CD14-positive monocyte (primary cell): ENCODE measurements at regions not wholly inside any gene's neighbourhood (a gene's known extent, or its start where the extent isn't known, plus 50 kb on each side); places are given as distances from the start of the nearest gene placed in this dataset.

Experiments
- DNase-seq, 3 donors: peaks; one replicate each; pipeline ENCODE4 v3.0.0-alpha.2; 2011 to 2022
- H2AFZ ChIP-seq: 2 replicates; pipeline ENCODE4 v1.6.0; 2012; ENCODE audit warnings: mild to moderate bottlenecking, low read depth, low read length, inconsistent platforms; ENCODE audit not compliant: insufficient read depth, poor library complexity, severe bottlenecking
- H3K27ac ChIP-seq, 2 donors: 1 replicate in 1 of 2; 2 replicates in 1 of 2; pipeline ENCODE4 v1.5.1; 2012 to 2013; ENCODE audit warnings: low read length in 2 of 2, control low read depth in 1 of 2, inconsistent platforms in 1 of 2, low read depth in 1 of 2, mild to moderate bottlenecking in 1 of 2
- H3K27me3 ChIP-seq, 2 donors: one replicate each; pipeline versions ENCODE4 v1.6.0 to v1.6.1; 2011 to 2013; ENCODE audit warnings: low read length in 2 of 2; ENCODE audit not compliant: control insufficient read depth in 2 of 2, insufficient read depth in 2 of 2
- H3K36me3 ChIP-seq, 2 donors: replicated peaks in 1 of 2; 1 replicate in 1 of 2; 2 replicates in 1 of 2; pipeline versions ENCODE4 v1.5.1 to v1.6.1; 2012 to 2013; ENCODE audit warnings: low read length in 2 of 2, control low read depth in 1 of 2, inconsistent platforms in 1 of 2, mild to moderate bottlenecking in 1 of 2; ENCODE audit not compliant: insufficient read depth in 2 of 2, control insufficient read depth in 1 of 2
- H3K4me1 ChIP-seq, 2 donors: 1 replicate in 1 of 2; 2 replicates in 1 of 2; pipeline versions ENCODE4 v1.5.1 to v1.6.1; 2012 to 2013; ENCODE audit warnings: low read length in 2 of 2, control low read depth in 1 of 2, inconsistent platforms in 1 of 2, mild to moderate bottlenecking in 1 of 2, moderate library complexity in 1 of 2; ENCODE audit not compliant: insufficient read depth in 2 of 2, control insufficient read depth in 1 of 2
- H3K4me2 ChIP-seq: replicated peaks from 2 replicates; pipeline ENCODE3; 2012; ENCODE audit warnings: low read length, moderate library complexity, mild to moderate bottlenecking; ENCODE audit not compliant: poor library complexity, severe bottlenecking; ENCODE audit errors: extremely low read depth
- H3K4me3 ChIP-seq, 3 experiments: fragments of 200-600 bp in 1 of 3; sonication (generic) in 1 of 3; replicated peaks in 1 of 3; 1 replicate in 2 of 3; 2 replicates in 1 of 3; pipeline ENCODE4 v1.5.1; 2011 to 2013; ENCODE audit warnings: low read length in 3 of 3, mild to moderate bottlenecking in 3 of 3, control low read depth in 2 of 3, low read depth in 2 of 3, inconsistent platforms in 1 of 3, moderate library complexity in 1 of 3
- H3K79me2 ChIP-seq: 2 replicates; pipeline ENCODE4 v1.6.0; 2012; ENCODE audit warnings: mild to moderate bottlenecking, control low read depth, inconsistent platforms, low read length, moderate library complexity; ENCODE audit not compliant: insufficient read depth
- H3K9ac ChIP-seq: 2 replicates; pipeline ENCODE4 v1.6.0; 2017; ENCODE audit warnings: low read length, mild to moderate bottlenecking; ENCODE audit not compliant: insufficient read depth, poor library complexity, severe bottlenecking
- H3K9me3 ChIP-seq, 2 donors: replicated peaks in 1 of 2; 1 replicate in 1 of 2; 2 replicates in 1 of 2; pipeline versions ENCODE4 v1.5.1 to v1.6.1; 2012 to 2013; ENCODE audit warnings: low read length in 2 of 2, control low read depth in 1 of 2; ENCODE audit not compliant: control insufficient read depth in 1 of 2, insufficient read depth in 1 of 2
- H4K20me1 ChIP-seq: 2 replicates; pipeline ENCODE4 v1.6.0; 2012; ENCODE audit warnings: mild to moderate bottlenecking, low read length, control low read depth, moderate library complexity; ENCODE audit not compliant: insufficient read depth
- H3K27ac Mint-ChIP-seq, 7 donors: one replicate each; pipeline ENCODE4 v1.8.0; 2020; ENCODE audit warnings: mild to moderate bottlenecking in 7 of 7, mixed read lengths in 7 of 7, moderate library complexity in 6 of 7, inconsistent platforms in 2 of 7
- H3K27me3 Mint-ChIP-seq, 3 donors: one replicate each; pipeline ENCODE4 v1.8.0; 2021 to 2022; ENCODE audit warnings: low read depth in 3 of 3, mild to moderate bottlenecking in 3 of 3, mixed read lengths in 3 of 3, moderate library complexity in 3 of 3, inconsistent platforms in 1 of 3
- H3K36me3 Mint-ChIP-seq, 2 donors: one replicate each; pipeline ENCODE4 v1.8.0; 2020; ENCODE audit warnings: mixed read lengths in 2 of 2, inconsistent platforms in 1 of 2, mild to moderate bottlenecking in 1 of 2
- H3K4me1 Mint-ChIP-seq: one replicate; pipeline ENCODE4 v1.8.0; 2020; ENCODE audit warnings: mild to moderate bottlenecking, mixed read lengths
- H3K4me3 Mint-ChIP-seq, 2 donors: one replicate each; pipeline ENCODE4 v1.8.0; 2020; ENCODE audit warnings: mild to moderate bottlenecking in 2 of 2, mixed read lengths in 2 of 2, moderate library complexity in 1 of 2
- H3K9me3 Mint-ChIP-seq, 7 donors: one replicate each; pipeline ENCODE4 v1.8.0; 2020 to 2022; ENCODE audit warnings: mixed read lengths in 7 of 7, mild to moderate bottlenecking in 6 of 7, moderate library complexity in 6 of 7, inconsistent platforms in 2 of 7
- CTCF ChIP-seq: fragments of 200-600 bp; IDR thresholded peaks from one replicate; pipeline ENCODE4 v1.8.0; 2022; ENCODE audit warnings: antibody characterized with exemption, mild to moderate bottlenecking
- WGBS: methylation state at CpG from one replicate; pipeline ENCODE4 v1.1.5; 2013; ENCODE audit warnings: missing lambda C conversion rate; ENCODE audit not compliant: insufficient coverage; 5-methylcytosine and 5-hydroxymethylcytosine counted together
- intact Hi-C, 2 donors: fragments of 100-400 bp; cut with micrococcal nuclease; formaldehyde crosslinking; loops; one replicate each; pipeline versions ENCODE4 v1.15.0 to v1.15.1; 2023

- Histone ChIP-seq H3K4me2 (no peak overlapping the region), H3K9ac (no peak overlapping the region), H3K79me2 (no peaks in the 10 kb centered on the region), H3K36me3 (no peaks in the 10 kb centered on the region), H2AFZ (no peak overlapping the region), H3K27me3 (peaks cover 16 to 41% of the 10 kb centered on the region in 2 donors), H3K4me1 (peaks cover 35 to 39% of the 10 kb centered on the region in 2 donors), H3K27ac (no peak overlapping the region), H3K9me3 (no peaks in the 10 kb centered on the region), H3K4me3 (no peak overlapping the region), H4K20me1 (no peaks in the 10 kb centered on the region)
- no peak for DNase-seq
- intact Hi-C loops, result loop anchor here in 1 of 2 donors (5.0 to 10.0 kb wide), 2 partner anchors 46 to 243 kb away; no protein-coding TSS in a partner anchor
- Mint-ChIP-seq H3K27ac (peak overlapping the region in 4 of 7 donors; percentile 42 to 74 (median 57)), H3K4me3 (no peak overlapping the region), H3K36me3 (peaks cover 16 to 23% of the 10 kb centered on the region in 2 donors), H3K9me3 (peaks cover 0 to 5% (median 3%) of the 10 kb centered on the region in 7 donors), H3K27me3 (peaks cover 35 to 50% (median 36%) of the 10 kb centered on the region in 3 donors), H3K4me1 (peaks cover 56% of the 10 kb centered on the region)
- no CpG with 5 or more reads among the region's 3 CpGs for WGBS
- no peak for TF ChIP-seq CTCF
Measured at GRCh38 chr20:2208897-2209296, 86.9 kb upstream of the TGM3 start.

GRCh38 chr20:2210646-2211552, 84.9 kb upstream of the TGM3 start:
- Histone ChIP-seq H4K20me1 (no peaks in the 10 kb centered on the region), H3K27me3 (peaks cover 10 to 25% of the 10 kb centered on the region in 2 donors), H3K36me3 (no peaks in the 10 kb centered on the region), H3K4me1 (peaks cover 38 to 45% of the 10 kb centered on the region in 2 donors), H3K4me3 (peak overlapping the region in 2 of 3 experiments; percentile 16 to 21), H3K79me2 (no peaks in the 10 kb centered on the region), H2AFZ (no peak overlapping the region), H3K4me2 (peak overlapping the region; percentile 38), H3K9ac (peak overlapping the region; percentile 62), H3K27ac (peak overlapping the region; percentile 63 to 96), H3K9me3 (no peaks in the 10 kb centered on the region)
- peak; percentile 95 to 99 (median 98) for DNase-seq
- H3K4me3 Mint-ChIP-seq, result peak overlapping the region; percentile 37 to 70
- H3K27me3 Mint-ChIP-seq, result peaks cover 18 to 31% (median 22%) of the 10 kb centered on the region in 3 donors
- intact Hi-C loops, result loop anchor here in 1 of 2 donors (1.0 to 5.0 kb wide), 2 partner anchors 41 to 78 kb away; no protein-coding TSS in a partner anchor
- H3K27ac Mint-ChIP-seq, result peak overlapping the region; percentile 94 to 99 (median 97)
- TF ChIP-seq CTCF, result peak; percentile 54
- peaks cover 16 to 24% of the 10 kb centered on the region in 2 donors for H3K36me3 Mint-ChIP-seq
- 56% methylated on average over 3 of the region's 5 CpGs for WGBS
- peaks cover 61% of the 10 kb centered on the region for H3K4me1 Mint-ChIP-seq
- H3K9me3 Mint-ChIP-seq, result peaks cover 0 to 5% (median 2%) of the 10 kb centered on the region in 7 donors
